ENCODE measurements at regions not wholly inside any gene's neighbourhood (a gene's known extent, or its start where the extent isn't known, plus 50 kb on each side); places are given as distances from the start of the nearest gene placed in this dataset.
"Not testable (repeated sequence)": the region's sequence is repeated elsewhere in the genome, so short reads cannot be mapped to it uniquely, and the experiment has no call there.

- Histone ChIP-seq H3K79me2 (ENCODE audit: low read length) (no peaks in the 10 kb centered on the region), H3K27me3 (ENCODE audit: low read length) (no peaks in the 10 kb centered on the region), H3K9me3 (ENCODE audit: low read length) (no peaks in the 10 kb centered on the region), H2AFZ (ENCODE audit: low read length) (no peak overlapping the region), H3K9me2 (replicated peaks; ENCODE audit: low read length) (no peaks in the 10 kb centered on the region), H3K4me2 (ENCODE audit: low read length) (no peak overlapping the region), H3F3A (ENCODE audit: low read length, unreplicated experiment) (no peaks in the 10 kb centered on the region), H3K36me3 (ENCODE audit: low read depth, low read length) (no peaks in the 10 kb centered on the region), H3K27ac (ENCODE audit: low read length) (no peak overlapping the region), H3K9ac (ENCODE audit: low read length) (no peak overlapping the region), H4K20me1 (ENCODE audit: low read length) (no peaks in the 10 kb centered on the region), H3K4me3 (ENCODE audit: low read length) (no peak overlapping the region), H3K4me1 (ENCODE audit: insufficient read depth, low read length) (no peaks in the 10 kb centered on the region)
- ChIA-PET POLR2A (ENCODE audit: unreplicated experiment) (no interaction called here), CTCF (no interaction called here)
- BruUV-seq (replicated peaks) = no TSS peak
- DNase-seq = no peak
- TF ChIP-seq CTCF (conservative IDR thresholded peaks at IDR 0.05; ENCODE audit: low read depth, low read length) (no peak), EZH2 (IDR thresholded peaks at IDR 0.05; ENCODE audit: low read length, unreplicated experiment) (no peak), EZH2phosphoT487 (IDR thresholded peaks at IDR 0.05; ENCODE audit: borderline replicate concordance, low read length) (no peak)
- intact Hi-C loops (cut with micrococcal nuclease) = loop anchor here (10.0 kb wide), 1 partner anchor 101 kb away; no protein-coding TSS in a partner anchor
- ATAC-seq = no peak
Measured at GRCh38 chr6:91063362-91063761, 476.5 kb upstream of the MAP3K7 start.

DNA sequence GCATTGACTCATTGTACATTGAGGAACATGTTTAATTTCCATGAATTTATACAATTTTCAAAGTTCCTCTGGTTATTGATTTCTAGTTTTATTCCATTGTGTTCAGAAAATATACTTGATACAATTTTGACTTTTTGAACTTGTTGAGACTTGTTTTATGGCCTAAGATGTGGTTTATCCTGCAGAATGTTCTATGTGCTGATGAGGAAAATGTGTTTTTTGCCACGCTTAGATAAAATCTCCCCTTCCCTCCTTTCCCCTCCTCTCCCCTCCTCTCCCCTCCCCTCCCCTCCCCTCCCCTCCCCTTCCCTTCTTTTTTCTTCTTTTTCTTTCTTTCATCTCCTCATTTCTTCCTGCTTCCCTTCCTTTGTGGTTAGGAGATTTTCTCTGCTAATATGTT lies 470.8 kb upstream of the MAP3K7 start:
- Histone ChIP-seq H4K20me1 (ENCODE audit: low read length) (no peaks in the 10 kb centered on the region), H3K36me3 (ENCODE audit: low read depth, low read length) (no peaks in the 10 kb centered on the region), H3K4me1 (ENCODE audit: insufficient read depth, low read length) (no peaks in the 10 kb centered on the region), H3K79me2 (ENCODE audit: low read length) (no peaks in the 10 kb centered on the region), H3K4me3 (ENCODE audit: low read length) (no peak overlapping the region), H3K27ac (ENCODE audit: low read length) (no peak overlapping the region), H3K9me3 (ENCODE audit: low read length) (no peaks in the 10 kb centered on the region), H3F3A (ENCODE audit: low read length, unreplicated experiment) (no peaks in the 10 kb centered on the region), H3K4me2 (ENCODE audit: low read length) (no peak overlapping the region), H3K9ac (ENCODE audit: low read length) (no peak overlapping the region), H3K9me2 (replicated peaks; ENCODE audit: low read length) (no peaks in the 10 kb centered on the region), H3K27me3 (ENCODE audit: low read length) (no peaks in the 10 kb centered on the region), H2AFZ (ENCODE audit: low read length) (no peak overlapping the region)
- DNase-seq = no peak
- no peak for TF ChIP-seq EZH2phosphoT487 (IDR thresholded peaks at IDR 0.05; ENCODE audit: borderline replicate concordance, low read length)
- TF ChIP-seq EZH2 (IDR thresholded peaks at IDR 0.05; ENCODE audit: low read length, unreplicated experiment) = no peak
- ChIA-PET POLR2A (ENCODE audit: unreplicated experiment) (no interaction called here), CTCF (no interaction called here)
- no TSS peak for BruUV-seq (replicated peaks)
- intact Hi-C loops (cut with micrococcal nuclease) = no loop called here
- ATAC-seq = no peak

DNA sequence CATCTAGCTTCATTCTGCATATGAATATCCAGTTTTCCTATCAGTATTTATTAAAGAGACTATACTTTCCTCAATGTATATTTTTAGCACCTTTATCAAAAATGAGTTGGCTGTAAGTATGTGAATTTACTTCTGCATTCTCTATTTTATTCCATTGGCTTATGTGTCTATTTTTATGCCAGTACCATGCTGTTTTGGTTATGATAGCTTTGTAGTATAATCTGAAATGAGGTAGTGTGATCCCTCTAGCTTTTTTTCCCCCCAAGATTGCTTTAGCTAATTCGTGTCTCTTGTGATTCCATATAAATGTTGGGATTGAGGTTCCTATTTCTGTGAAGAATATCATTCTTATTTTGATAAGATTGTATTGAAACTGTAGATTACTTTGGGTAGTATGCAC lies 469.1 kb upstream of the MAP3K7 start:
- POLR2A ChIA-PET (ENCODE audit: unreplicated experiment) = no interaction called here

GRCh38 chr6:91052473-91053450 lies 465.9 kb upstream of the MAP3K7 start:
- H3K9me3 ChIP-seq (ENCODE audit: low read length); H3K79me2 ChIP-seq (ENCODE audit: low read length); H3K27me3 ChIP-seq (ENCODE audit: low read length); POLR2A ChIA-PET (ENCODE audit: unreplicated experiment); intact Hi-C loops (cut with micrococcal nuclease); H3K27ac ChIP-seq (ENCODE audit: low read length); H3K4me2 ChIP-seq (ENCODE audit: low read length); H3K9me2 ChIP-seq (replicated peaks; ENCODE audit: low read length); ATAC-seq; DNase-seq; H4K20me1 ChIP-seq (ENCODE audit: low read length); H3K9ac ChIP-seq (ENCODE audit: low read length); H3F3A ChIP-seq (ENCODE audit: low read length, unreplicated experiment); H2AFZ ChIP-seq (ENCODE audit: low read length); H3K36me3 ChIP-seq (ENCODE audit: low read depth, low read length); H3K4me1 ChIP-seq (ENCODE audit: insufficient read depth, low read length); BruUV-seq (replicated peaks); H3K4me3 ChIP-seq (ENCODE audit: low read length); CTCF ChIA-PET: not testable (repeated sequence)

More for the DNA sequence above, 469.1 kb upstream of the MAP3K7 start:
- H2AFZ ChIP-seq (ENCODE audit: low read length) = no peak overlapping the region
- no peaks in the 10 kb centered on the region for H3K4me1 ChIP-seq (ENCODE audit: insufficient read depth, low read length)
- H3K4me3 ChIP-seq (ENCODE audit: low read length) = no peak overlapping the region
- CTCF ChIA-PET = no interaction called here
- no peak overlapping the region for H3K4me2 ChIP-seq (ENCODE audit: low read length)
- TF ChIP-seq EZH2 (IDR thresholded peaks at IDR 0.05; ENCODE audit: low read length, unreplicated experiment) (no peak), EZH2phosphoT487 (IDR thresholded peaks at IDR 0.05; ENCODE audit: borderline replicate concordance, low read length) (no peak), CTCF (conservative IDR thresholded peaks at IDR 0.05; ENCODE audit: low read depth, low read length) (no peak)
- BruUV-seq (replicated peaks) = no TSS peak
- ATAC-seq (no peak), DNase-seq (no peak)
- H3K27me3 ChIP-seq (ENCODE audit: low read length) = no peaks in the 10 kb centered on the region
- H3K9me3 ChIP-seq (ENCODE audit: low read length) = no peaks in the 10 kb centered on the region
- H3K9ac ChIP-seq (ENCODE audit: low read length) = no peak overlapping the region
- intact Hi-C loops (cut with micrococcal nuclease) = no loop called here
- no peak overlapping the region for H3K27ac ChIP-seq (ENCODE audit: low read length)
- no peaks in the 10 kb centered on the region for H3K9me2 ChIP-seq (replicated peaks; ENCODE audit: low read length)
- H3K79me2 ChIP-seq (ENCODE audit: low read length) = no peaks in the 10 kb centered on the region
- no peaks in the 10 kb centered on the region for H4K20me1 ChIP-seq (ENCODE audit: low read length)
- H3F3A ChIP-seq (ENCODE audit: low read length, unreplicated experiment) = no peaks in the 10 kb centered on the region
- no peaks in the 10 kb centered on the region for H3K36me3 ChIP-seq (ENCODE audit: low read depth, low read length)

Measured in PC-3 (cell line).